ENCODE measurements at regions not wholly inside any gene's neighbourhood (a gene's known extent, or its start where the extent isn't known, plus 50 kb on each side); places are given as distances from the start of the nearest gene placed in this dataset.

DNA sequence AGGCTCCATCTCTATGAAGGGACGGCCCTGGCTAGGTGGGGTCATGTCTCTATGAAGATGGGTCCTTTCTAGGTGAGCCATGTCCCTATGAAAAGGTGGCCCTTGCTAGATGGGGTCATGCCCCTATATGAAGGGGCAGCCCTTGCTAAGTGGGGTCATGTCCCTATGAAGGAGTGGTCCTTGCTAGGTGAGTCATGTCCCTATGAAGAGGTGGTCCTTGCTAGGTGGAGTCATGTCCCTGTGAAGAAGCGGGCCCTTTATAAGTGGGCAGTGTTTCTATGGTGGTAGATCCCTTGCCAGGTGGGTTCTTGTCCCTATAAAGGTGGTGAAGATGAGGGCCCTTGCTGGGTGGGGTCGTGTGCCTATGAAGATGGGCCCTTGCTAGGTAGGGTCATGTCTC, 283.0 kb upstream of the IRX2 start:
- Histone ChIP-seq H3K4me3 (ENCODE audit: severe bottlenecking) (no peak overlapping the region), H3K27ac (ENCODE audit: poor library complexity, severe bottlenecking) (no peak overlapping the region), H3K9me3 (ENCODE audit: severe bottlenecking) (peaks cover 4% of the 10 kb centered on the region), H3K36me3 (ENCODE audit: low read depth) (no peaks in the 10 kb centered on the region), H3K27me3 (ENCODE audit: insufficient read depth, poor library complexity, severe bottlenecking) (no peaks in the 10 kb centered on the region), H3K4me1 (ENCODE audit: insufficient read depth, poor library complexity, severe bottlenecking) (no peaks in the 10 kb centered on the region)
- DNase-seq (ENCODE audit: low spot score) (no peak), ATAC-seq (ENCODE audit: low read depth) (no peak)
- TF ChIP-seq, protein P1, sequence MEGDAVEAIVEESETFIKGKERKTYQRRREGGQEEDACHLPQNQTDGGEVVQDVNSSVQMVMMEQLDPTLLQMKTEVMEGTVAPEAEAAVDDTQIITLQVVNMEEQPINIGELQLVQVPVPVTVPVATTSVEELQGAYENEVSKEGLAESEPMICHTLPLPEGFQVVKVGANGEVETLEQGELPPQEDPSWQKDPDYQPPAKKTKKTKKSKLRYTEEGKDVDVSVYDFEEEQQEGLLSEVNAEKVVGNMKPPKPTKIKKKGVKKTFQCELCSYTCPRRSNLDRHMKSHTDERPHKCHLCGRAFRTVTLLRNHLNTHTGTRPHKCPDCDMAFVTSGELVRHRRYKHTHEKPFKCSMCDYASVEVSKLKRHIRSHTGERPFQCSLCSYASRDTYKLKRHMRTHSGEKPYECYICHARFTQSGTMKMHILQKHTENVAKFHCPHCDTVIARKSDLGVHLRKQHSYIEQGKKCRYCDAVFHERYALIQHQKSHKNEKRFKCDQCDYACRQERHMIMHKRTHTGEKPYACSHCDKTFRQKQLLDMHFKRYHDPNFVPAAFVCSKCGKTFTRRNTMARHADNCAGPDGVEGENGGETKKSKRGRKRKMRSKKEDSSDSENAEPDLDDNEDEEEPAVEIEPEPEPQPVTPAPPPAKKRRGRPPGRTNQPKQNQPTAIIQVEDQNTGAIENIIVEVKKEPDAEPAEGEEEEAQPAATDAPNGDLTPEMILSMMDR (IDR thresholded peaks at IDR 0.05; ENCODE audit: poor library complexity, severe bottlenecking), result no peak

DNA sequence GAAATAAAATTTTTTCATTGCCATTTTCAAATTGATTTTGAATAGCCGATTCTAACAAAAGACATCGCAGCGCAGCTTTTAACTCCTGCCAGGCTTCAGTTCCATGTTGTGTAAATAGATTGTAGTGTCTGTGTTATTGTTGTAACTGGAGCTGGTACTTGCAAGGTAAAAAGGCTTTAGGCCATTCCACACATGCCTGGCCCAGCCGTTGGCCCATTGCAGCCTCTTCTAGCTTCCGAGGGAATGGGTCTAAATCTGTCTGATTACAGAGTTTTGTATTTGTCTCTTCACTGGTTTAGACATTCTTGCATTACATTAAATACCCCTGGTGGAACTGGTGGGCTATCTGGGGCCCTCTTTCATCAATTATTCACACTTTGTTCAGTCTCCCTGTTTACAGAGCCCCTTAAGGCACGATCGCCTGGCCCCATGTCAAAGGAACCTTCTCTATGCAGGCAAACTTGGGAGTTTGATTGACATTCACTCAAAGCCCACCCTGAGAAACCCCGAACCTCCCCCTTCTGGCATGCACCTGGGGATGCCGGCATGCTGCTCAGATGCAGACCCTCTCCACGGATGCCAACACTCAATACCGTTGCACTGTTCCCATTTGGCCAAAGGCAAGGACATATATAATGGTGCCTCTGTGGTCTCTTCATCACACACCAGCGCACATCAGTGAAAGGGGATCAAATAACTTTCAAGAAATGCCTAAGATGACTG, 281.7 kb upstream of the IRX2 start:
- TF ChIP-seq, protein P1 (IDR thresholded peaks at IDR 0.05; ENCODE audit: poor library complexity, severe bottlenecking), result no peak
- no peaks in the 10 kb centered on the region for H3K36me3 ChIP-seq (ENCODE audit: low read depth)
- no peaks in the 10 kb centered on the region for H3K27me3 ChIP-seq (ENCODE audit: insufficient read depth, poor library complexity, severe bottlenecking)
- H3K4me1 ChIP-seq (ENCODE audit: insufficient read depth, poor library complexity, severe bottlenecking), result no peaks in the 10 kb centered on the region
- ATAC-seq (ENCODE audit: low read depth) (no peak), DNase-seq (ENCODE audit: low spot score) (no peak)
- peaks cover 7% of the 10 kb centered on the region for H3K9me3 ChIP-seq (ENCODE audit: severe bottlenecking)
- no peak overlapping the region for H3K4me3 ChIP-seq (ENCODE audit: severe bottlenecking)
- no peak overlapping the region for H3K27ac ChIP-seq (ENCODE audit: poor library complexity, severe bottlenecking)

DNA sequence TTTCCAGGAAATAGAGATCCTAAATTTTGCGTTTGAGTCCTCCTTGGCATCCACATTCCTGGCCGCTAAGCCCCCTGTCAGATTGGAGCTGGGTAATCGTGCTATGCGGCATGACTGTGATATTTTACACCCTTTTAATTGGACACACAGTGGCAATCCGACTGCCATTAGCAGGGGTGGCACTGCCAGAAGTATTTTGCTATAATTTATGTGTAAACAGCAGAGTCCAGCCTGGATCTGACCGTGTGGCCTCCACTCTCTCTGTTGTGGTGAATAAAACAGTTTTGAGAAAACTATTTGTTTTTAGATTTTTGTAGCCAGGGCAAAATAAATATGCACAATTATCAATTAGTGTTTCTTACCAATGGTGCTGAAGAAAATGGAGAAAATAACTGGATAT, 281.0 kb upstream of the IRX2 start:
- Histone ChIP-seq H3K9me3 (ENCODE audit: severe bottlenecking) (peaks cover 7% of the 10 kb centered on the region), H3K27me3 (ENCODE audit: insufficient read depth, poor library complexity, severe bottlenecking) (no peaks in the 10 kb centered on the region), H3K36me3 (ENCODE audit: low read depth) (no peaks in the 10 kb centered on the region), H3K27ac (ENCODE audit: poor library complexity, severe bottlenecking) (no peak overlapping the region), H3K4me1 (ENCODE audit: insufficient read depth, poor library complexity, severe bottlenecking) (no peaks in the 10 kb centered on the region), H3K4me3 (ENCODE audit: severe bottlenecking) (no peak overlapping the region)
- ATAC-seq (ENCODE audit: low read depth) (no peak), DNase-seq (ENCODE audit: low spot score) (no peak)
- TF ChIP-seq, protein P1 (IDR thresholded peaks at IDR 0.05; ENCODE audit: poor library complexity, severe bottlenecking), result no peak

DNA sequence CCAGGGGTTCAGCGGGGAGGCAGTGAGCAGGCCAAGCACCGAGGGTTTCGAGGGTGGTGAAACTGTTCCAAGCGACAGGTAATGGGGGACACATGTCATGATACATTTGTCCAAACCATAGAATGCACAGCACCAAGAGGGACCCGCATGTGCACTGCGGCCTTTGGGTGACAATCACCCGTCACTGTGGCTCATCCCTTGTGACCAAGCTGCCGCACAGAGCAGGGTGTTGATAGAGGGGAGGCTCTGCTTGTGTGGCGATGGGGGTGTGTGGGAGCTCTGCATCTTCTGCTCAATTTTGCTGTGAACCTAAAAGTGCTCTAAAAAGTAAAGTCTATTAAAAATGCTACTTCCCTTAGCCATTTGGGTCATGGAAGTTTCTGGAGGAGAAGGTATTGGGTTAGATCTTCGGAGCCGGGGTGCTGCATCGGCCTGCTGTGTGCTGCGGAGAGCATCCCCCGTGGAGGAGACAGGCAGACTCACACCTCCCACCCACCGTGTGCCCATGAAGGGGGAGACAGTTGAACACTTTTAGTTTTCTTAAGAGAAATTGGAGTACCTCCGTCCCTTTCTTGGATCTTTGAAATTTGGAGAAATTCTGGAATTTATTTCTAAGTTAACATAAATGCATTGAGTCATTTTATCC, 280.4 kb upstream of the IRX2 start:
- Histone ChIP-seq H3K9me3 (ENCODE audit: severe bottlenecking) (peaks cover 10% of the 10 kb centered on the region), H3K36me3 (ENCODE audit: low read depth) (no peaks in the 10 kb centered on the region), H3K27ac (ENCODE audit: poor library complexity, severe bottlenecking) (no peak overlapping the region), H3K4me1 (ENCODE audit: insufficient read depth, poor library complexity, severe bottlenecking) (no peaks in the 10 kb centered on the region), H3K27me3 (ENCODE audit: insufficient read depth, poor library complexity, severe bottlenecking) (no peaks in the 10 kb centered on the region), H3K4me3 (ENCODE audit: severe bottlenecking) (no peak overlapping the region)
- DNase-seq (ENCODE audit: low spot score) (no peak), ATAC-seq (ENCODE audit: low read depth) (no peak)
- TF ChIP-seq, protein P1 (IDR thresholded peaks at IDR 0.05; ENCODE audit: poor library complexity, severe bottlenecking), result no peak

Data from RWPE2 (cell line).